ENCODE measurements at regions not wholly inside any gene's neighbourhood (a gene's known extent, or its start where the extent isn't known, plus 50 kb on each side); places are given as distances from the start of the nearest gene placed in this dataset.

- Histone ChIP-seq H3K9ac (ENCODE audit: low read length) (no peak overlapping the region), H3K36me3 (replicated peaks in 1 of 2; ENCODE audit: control extremely low read depth in 1 of 2, control insufficient read depth in 1 of 2, extremely low read depth in 1 of 2, insufficient read depth in 2 of 2, low read length in 1 of 2) (no peaks in the 10 kb centered on the region), H3K9me3 (ENCODE audit: control extremely low read depth in 1 of 3, control insufficient read depth in 2 of 3, insufficient read depth in 1 of 3, low read length in 2 of 3) (no peaks in the 10 kb centered on the region), H3K27me3 (replicated peaks in 1 of 4; ENCODE audit: control extremely low read depth in 1 of 4, control insufficient read depth in 3 of 4, insufficient read depth in 4 of 4, low read length in 3 of 4) (no peaks in the 10 kb centered on the region), H3K79me2 (ENCODE audit: control insufficient read depth, insufficient read depth, low read length) (no peaks in the 10 kb centered on the region), H4K20me1 (ENCODE audit: control insufficient read depth, insufficient read depth, low read length, poor library complexity, severe bottlenecking) (no peaks in the 10 kb centered on the region), H3K27ac (ENCODE audit: low read length in 2 of 2) (no peak overlapping the region), H3K4me2 (replicated peaks; ENCODE audit: low read depth, low read length, poor library complexity, severe bottlenecking) (no peak overlapping the region), H3K4me3 (ENCODE audit: control extremely low read depth in 1 of 5, extremely low read depth in 1 of 5, insufficient read depth in 1 of 5, low read depth in 2 of 5, low read length in 4 of 5) (no peak overlapping the region), H2AFZ (ENCODE audit: insufficient read depth, low read depth, low read length, poor library complexity, severe bottlenecking) (no peak overlapping the region), H3K4me1 (ENCODE audit: control insufficient read depth in 2 of 2, insufficient read depth in 2 of 2, low read length in 2 of 2) (no peaks in the 10 kb centered on the region)
- DNase-seq: no peak
- Mint-ChIP-seq H3K4me1 (no peaks in the 10 kb centered on the region), H3K27me3 (no peaks in the 10 kb centered on the region), H3K4me3 (no peak overlapping the region), H3K27ac (no peak overlapping the region), H3K9me3 (ENCODE audit: insufficient read depth) (no peaks in the 10 kb centered on the region)
- ATAC-seq (ENCODE audit: low read depth): no peak
- TF ChIP-seq EZH2 (IDR thresholded peaks at IDR 0.05; ENCODE audit: borderline replicate concordance, insufficient read depth, low read depth, low read length, poor library complexity, severe bottlenecking): no peak
- TF ChIP-seq, protein P1, sequence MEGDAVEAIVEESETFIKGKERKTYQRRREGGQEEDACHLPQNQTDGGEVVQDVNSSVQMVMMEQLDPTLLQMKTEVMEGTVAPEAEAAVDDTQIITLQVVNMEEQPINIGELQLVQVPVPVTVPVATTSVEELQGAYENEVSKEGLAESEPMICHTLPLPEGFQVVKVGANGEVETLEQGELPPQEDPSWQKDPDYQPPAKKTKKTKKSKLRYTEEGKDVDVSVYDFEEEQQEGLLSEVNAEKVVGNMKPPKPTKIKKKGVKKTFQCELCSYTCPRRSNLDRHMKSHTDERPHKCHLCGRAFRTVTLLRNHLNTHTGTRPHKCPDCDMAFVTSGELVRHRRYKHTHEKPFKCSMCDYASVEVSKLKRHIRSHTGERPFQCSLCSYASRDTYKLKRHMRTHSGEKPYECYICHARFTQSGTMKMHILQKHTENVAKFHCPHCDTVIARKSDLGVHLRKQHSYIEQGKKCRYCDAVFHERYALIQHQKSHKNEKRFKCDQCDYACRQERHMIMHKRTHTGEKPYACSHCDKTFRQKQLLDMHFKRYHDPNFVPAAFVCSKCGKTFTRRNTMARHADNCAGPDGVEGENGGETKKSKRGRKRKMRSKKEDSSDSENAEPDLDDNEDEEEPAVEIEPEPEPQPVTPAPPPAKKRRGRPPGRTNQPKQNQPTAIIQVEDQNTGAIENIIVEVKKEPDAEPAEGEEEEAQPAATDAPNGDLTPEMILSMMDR (IDR thresholded peaks at IDR 0.05): no peak
- intact Hi-C loops (cut with micrococcal nuclease): no loop called here
- CTCF ChIA-PET: no interaction called here
- POLR2A ChIA-PET: no interaction called here
- 100% methylated on average over 1 of the region's 6 CpGs for WGBS (ENCODE audit: insufficient coverage)
Observed at GRCh38 chr2:238507836-238508235, 81.1 kb downstream of the ASB1 start.

- H2AFZ ChIP-seq (ENCODE audit: insufficient read depth, low read depth, low read length, poor library complexity, severe bottlenecking): no peak overlapping the region
- no peaks in the 10 kb centered on the region for H3K4me1 Mint-ChIP-seq
- TF ChIP-seq EZH2 (IDR thresholded peaks at IDR 0.05; ENCODE audit: borderline replicate concordance, insufficient read depth, low read depth, low read length, poor library complexity, severe bottlenecking): no peak
- TF ChIP-seq, protein P1 (IDR thresholded peaks at IDR 0.05): no peak
- 85% methylated on average over 10 of the region's 12 CpGs for WGBS (ENCODE audit: insufficient coverage)
- H3K36me3 ChIP-seq (replicated peaks in 1 of 2; ENCODE audit: control extremely low read depth in 1 of 2, control insufficient read depth in 1 of 2, extremely low read depth in 1 of 2, insufficient read depth in 2 of 2, low read length in 1 of 2): no peaks in the 10 kb centered on the region
- no peaks in the 10 kb centered on the region for H3K9me3 ChIP-seq (ENCODE audit: control extremely low read depth in 1 of 3, control insufficient read depth in 2 of 3, insufficient read depth in 1 of 3, low read length in 2 of 3)
- no peak overlapping the region for H3K27ac Mint-ChIP-seq
- no peak overlapping the region for H3K4me2 ChIP-seq (replicated peaks; ENCODE audit: low read depth, low read length, poor library complexity, severe bottlenecking)
- ATAC-seq (ENCODE audit: low read depth) (no peak), DNase-seq (no peak)
- ChIA-PET POLR2A (no interaction called here), CTCF (no interaction called here)
- H3K4me3 Mint-ChIP-seq: no peak overlapping the region
- intact Hi-C loops (cut with micrococcal nuclease): no loop called here
- no peaks in the 10 kb centered on the region for H4K20me1 ChIP-seq (ENCODE audit: control insufficient read depth, insufficient read depth, low read length, poor library complexity, severe bottlenecking)
- no peaks in the 10 kb centered on the region for H3K27me3 ChIP-seq (replicated peaks in 1 of 4; ENCODE audit: control extremely low read depth in 1 of 4, control insufficient read depth in 3 of 4, insufficient read depth in 4 of 4, low read length in 3 of 4)
- no peaks in the 10 kb centered on the region for H3K79me2 ChIP-seq (ENCODE audit: control insufficient read depth, insufficient read depth, low read length)
- H3K27ac ChIP-seq (ENCODE audit: low read length in 2 of 2): no peak overlapping the region
- no peak overlapping the region for H3K4me3 ChIP-seq (ENCODE audit: control extremely low read depth in 1 of 5, extremely low read depth in 1 of 5, insufficient read depth in 1 of 5, low read depth in 2 of 5, low read length in 4 of 5)
- no peaks in the 10 kb centered on the region for H3K9me3 Mint-ChIP-seq (ENCODE audit: insufficient read depth)
- no peaks in the 10 kb centered on the region for H3K27me3 Mint-ChIP-seq
- no peaks in the 10 kb centered on the region for H3K4me1 ChIP-seq (ENCODE audit: control insufficient read depth in 2 of 2, insufficient read depth in 2 of 2, low read length in 2 of 2)
- no peak overlapping the region for H3K9ac ChIP-seq (ENCODE audit: low read length)
Observed at GRCh38 chr2:238509151-238509835, 82.6 kb downstream of the ASB1 start.

Data from B cell (primary cell).